ENCODE measurements at regions not wholly inside any gene's neighbourhood (a gene's known extent, or its start where the extent isn't known, plus 50 kb on each side); places are given as distances from the start of the nearest gene placed in this dataset.
"Not testable (repeated sequence)": the region's sequence is repeated elsewhere in the genome, so short reads cannot be mapped to it uniquely, and the experiment has no call there.

- Mint-ChIP-seq H3K27ac (no peak overlapping the region), H3K36me3 (no peaks in the 10 kb centered on the region), H3K4me1 (no peaks in the 10 kb centered on the region), H3K9me3 (peaks cover 0 to 5% (median 2%) of the 10 kb centered on the region in 7 donors), H3K4me3 (no peak overlapping the region), H3K27me3 (no peaks in the 10 kb centered on the region)
- no peak for ATAC-seq (ENCODE audit: low read depth in 2 of 2)
- no peaks in the 10 kb centered on the region for H3K4me1 ChIP-seq (ENCODE audit: control insufficient read depth, insufficient read depth, low read length, poor library complexity, severe bottlenecking)
- H3K4me3 ChIP-seq (ENCODE audit: low read depth, low read length) = no peak overlapping the region
- H3K27ac ChIP-seq (ENCODE audit: insufficient read depth, low read length, poor library complexity, severe bottlenecking) = no peak overlapping the region
- no peak for DNase-seq
- no peaks in the 10 kb centered on the region for H3K9me3 ChIP-seq (ENCODE audit: control insufficient read depth in 2 of 2, low read length in 2 of 2)
- H3K36me3 ChIP-seq (ENCODE audit: control insufficient read depth, insufficient read depth, low read length) = no peaks in the 10 kb centered on the region
- H3K27me3 ChIP-seq (ENCODE audit: control insufficient read depth, insufficient read depth, low read length) = peaks cover 2% of the 10 kb centered on the region
These were observed 907.7 kb downstream of the BRD1 start for GRCh38 chr22:48919851-48920589.

DNA sequence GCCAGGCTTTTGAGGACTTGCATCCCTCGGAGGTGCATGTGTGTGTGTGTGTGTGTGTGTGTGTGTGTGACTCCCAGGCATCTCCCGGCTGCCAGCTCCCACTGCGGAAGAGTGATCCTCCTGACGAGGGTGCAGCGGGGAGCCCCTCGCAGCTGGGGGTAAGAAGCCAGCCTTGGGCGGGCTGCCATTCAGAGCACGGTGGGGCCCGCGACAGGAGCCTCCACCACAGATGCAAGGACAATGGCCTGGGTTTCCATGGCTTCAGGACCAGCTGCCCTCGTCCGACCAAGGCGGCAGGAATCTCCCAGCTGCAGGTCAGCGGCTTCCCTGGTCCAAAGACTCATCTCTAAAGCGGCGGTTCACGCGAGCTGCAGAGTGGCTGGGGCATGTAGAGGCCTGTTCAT, 908.5 kb downstream of the BRD1 start:
- Mint-ChIP-seq H3K36me3 (no peaks in the 10 kb centered on the region), H3K9me3 (peaks cover 0 to 8% (median 3%) of the 10 kb centered on the region in 7 donors), H3K27ac (no peak overlapping the region), H3K27me3 (no peaks in the 10 kb centered on the region), H3K4me3 (no peak overlapping the region), H3K4me1 (peaks cover 0 to 2% (median 0%) of the 10 kb centered on the region in 4 donors)
- Histone ChIP-seq H3K36me3 (ENCODE audit: control insufficient read depth, insufficient read depth, low read length) (no peaks in the 10 kb centered on the region), H3K27me3 (ENCODE audit: control insufficient read depth, insufficient read depth, low read length) (peaks cover 2% of the 10 kb centered on the region), H3K9me3 (ENCODE audit: control insufficient read depth in 2 of 2, low read length in 2 of 2) (no peaks in the 10 kb centered on the region), H3K4me3 (ENCODE audit: low read depth, low read length) (no peak overlapping the region), H3K27ac (ENCODE audit: insufficient read depth, low read length, poor library complexity, severe bottlenecking) (no peak overlapping the region), H3K4me1 (ENCODE audit: control insufficient read depth, insufficient read depth, low read length, poor library complexity, severe bottlenecking) (no peaks in the 10 kb centered on the region)
- DNase-seq = no peak
- no peak for ATAC-seq (ENCODE audit: low read depth in 2 of 2)

GRCh38 chr22:48918585-48919186, 909.0 kb downstream of the BRD1 start:
- H3K4me1 Mint-ChIP-seq = peaks cover 0 to 2% (median 0%) of the 10 kb centered on the region in 4 donors
- no peak overlapping the region for H3K4me3 Mint-ChIP-seq

DNA sequence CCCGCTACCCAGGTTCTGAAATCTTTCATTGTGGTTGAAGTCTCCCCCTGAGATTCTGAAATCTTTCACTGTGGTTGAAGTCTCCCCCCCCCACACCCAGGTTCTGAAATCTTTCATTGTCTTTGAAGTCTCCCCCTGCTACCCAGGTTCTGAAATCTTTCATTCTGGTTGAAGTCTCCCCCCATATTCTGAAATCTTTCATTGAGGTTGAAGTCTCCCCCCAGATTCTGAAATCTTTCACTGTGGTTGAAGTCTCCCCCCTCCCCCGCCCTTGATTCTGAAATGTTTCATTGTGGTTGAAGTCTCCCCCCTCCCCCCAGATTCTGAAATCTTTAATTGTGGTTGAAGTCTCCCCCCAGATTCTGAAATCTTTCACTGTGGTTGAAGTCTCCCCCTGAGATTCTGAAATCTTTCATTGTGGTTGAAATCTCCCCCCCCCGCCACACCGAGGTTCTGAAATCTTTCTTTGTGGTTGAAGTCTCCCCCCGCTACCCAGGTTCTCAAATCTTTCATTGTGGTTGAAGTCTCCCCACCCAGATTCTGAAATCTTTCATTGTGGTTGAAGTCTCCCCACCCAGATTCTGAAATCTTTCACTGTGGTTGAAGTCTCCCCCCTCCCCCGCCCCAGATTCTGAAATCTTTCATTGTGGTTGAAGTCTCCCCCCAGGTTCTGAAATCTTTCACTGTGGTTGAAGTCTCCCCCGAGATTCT, 915.2 kb downstream of the BRD1 start:
- peaks cover 0 to 25% (median 6%) of the 10 kb centered on the region in 4 donors for H3K4me1 Mint-ChIP-seq
- H3K9me3 Mint-ChIP-seq; H3K4me3 ChIP-seq (ENCODE audit: low read depth, low read length); H3K36me3 ChIP-seq (ENCODE audit: control insufficient read depth, insufficient read depth, low read length); H3K27me3 ChIP-seq (ENCODE audit: control insufficient read depth, insufficient read depth, low read length); H3K27me3 Mint-ChIP-seq; H3K4me1 ChIP-seq (ENCODE audit: control insufficient read depth, insufficient read depth, low read length, poor library complexity, severe bottlenecking); H3K27ac Mint-ChIP-seq; H3K36me3 Mint-ChIP-seq; H3K9me3 ChIP-seq (ENCODE audit: control insufficient read depth in 2 of 2, low read length in 2 of 2); ATAC-seq (ENCODE audit: low read depth in 2 of 2); H3K27ac ChIP-seq (ENCODE audit: insufficient read depth, low read length, poor library complexity, severe bottlenecking): not testable (repeated sequence)
- peak in 1 of 3 donors; percentile 2 for DNase-seq
- H3K4me3 Mint-ChIP-seq = peak overlapping the region in 1 of 4 donors; percentile 18

More at GRCh38 chr22:48918585-48919186, 909.0 kb downstream of the BRD1 start:
- no peak overlapping the region for H3K4me3 ChIP-seq (ENCODE audit: low read depth, low read length)
- H3K9me3 ChIP-seq (ENCODE audit: control insufficient read depth in 2 of 2, low read length in 2 of 2) = no peaks in the 10 kb centered on the region
- no peaks in the 10 kb centered on the region for H3K36me3 Mint-ChIP-seq
- H3K9me3 Mint-ChIP-seq = peaks cover 0 to 8% (median 3%) of the 10 kb centered on the region in 7 donors
- no peaks in the 10 kb centered on the region for H3K4me1 ChIP-seq (ENCODE audit: control insufficient read depth, insufficient read depth, low read length, poor library complexity, severe bottlenecking)
- no peaks in the 10 kb centered on the region for H3K36me3 ChIP-seq (ENCODE audit: control insufficient read depth, insufficient read depth, low read length)
- no peak for ATAC-seq (ENCODE audit: low read depth in 2 of 2)
- H3K27ac ChIP-seq (ENCODE audit: insufficient read depth, low read length, poor library complexity, severe bottlenecking) = no peak overlapping the region
- no peak for DNase-seq
- no peaks in the 10 kb centered on the region for H3K27me3 Mint-ChIP-seq
- H3K27ac Mint-ChIP-seq = no peak overlapping the region
- H3K27me3 ChIP-seq (ENCODE audit: control insufficient read depth, insufficient read depth, low read length) = peaks cover 2% of the 10 kb centered on the region

DNA sequence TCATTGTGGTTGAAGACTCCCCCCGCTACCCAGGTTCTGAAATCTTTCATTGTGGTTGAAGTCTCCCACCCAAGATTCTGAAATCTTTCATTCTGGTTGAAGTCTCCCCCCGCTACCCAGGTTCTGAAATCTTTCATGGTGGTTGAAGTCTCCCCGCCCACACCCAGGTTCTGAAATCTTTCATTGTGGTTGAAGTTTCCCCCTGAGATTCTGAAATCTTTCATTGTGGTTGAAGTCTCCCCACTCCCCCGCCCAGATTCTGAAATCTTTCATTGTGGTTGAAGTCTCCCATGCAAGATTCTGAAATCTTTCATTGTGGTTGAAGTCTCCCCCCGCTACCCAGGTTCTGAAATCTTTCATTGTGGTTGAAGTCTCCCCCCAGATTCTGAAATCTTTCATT, 916.0 kb downstream of the BRD1 start:
- not testable (repeated sequence) for H3K9me3 ChIP-seq (ENCODE audit: control insufficient read depth in 2 of 2, low read length in 2 of 2)

GRCh38 chr22:48911067-48911466, 916.6 kb downstream of the BRD1 start:
- DNase-seq; H3K4me3 Mint-ChIP-seq; H3K9me3 Mint-ChIP-seq; H3K4me1 ChIP-seq (ENCODE audit: control insufficient read depth, insufficient read depth, low read length, poor library complexity, severe bottlenecking); H3K27me3 ChIP-seq (ENCODE audit: control insufficient read depth, insufficient read depth, low read length); H3K36me3 Mint-ChIP-seq; H3K27me3 Mint-ChIP-seq; H3K27ac Mint-ChIP-seq; H3K27ac ChIP-seq (ENCODE audit: insufficient read depth, low read length, poor library complexity, severe bottlenecking); ATAC-seq (ENCODE audit: low read depth in 2 of 2); H3K4me3 ChIP-seq (ENCODE audit: low read depth, low read length); H3K9me3 ChIP-seq (ENCODE audit: control insufficient read depth in 2 of 2, low read length in 2 of 2); H3K36me3 ChIP-seq (ENCODE audit: control insufficient read depth, insufficient read depth, low read length): not testable (repeated sequence)
- peaks cover 0 to 25% (median 6%) of the 10 kb centered on the region in 4 donors for H3K4me1 Mint-ChIP-seq

More for the DNA sequence above, 916.0 kb downstream of the BRD1 start:
- H3K27me3 ChIP-seq (ENCODE audit: control insufficient read depth, insufficient read depth, low read length); H3K9me3 Mint-ChIP-seq; H3K4me1 ChIP-seq (ENCODE audit: control insufficient read depth, insufficient read depth, low read length, poor library complexity, severe bottlenecking); DNase-seq; H3K4me3 ChIP-seq (ENCODE audit: low read depth, low read length); ATAC-seq (ENCODE audit: low read depth in 2 of 2); H3K27ac ChIP-seq (ENCODE audit: insufficient read depth, low read length, poor library complexity, severe bottlenecking); H3K4me3 Mint-ChIP-seq; H3K27ac Mint-ChIP-seq; H3K36me3 Mint-ChIP-seq; H3K36me3 ChIP-seq (ENCODE audit: control insufficient read depth, insufficient read depth, low read length); H3K27me3 Mint-ChIP-seq: not testable (repeated sequence)
- peaks cover 0 to 25% (median 6%) of the 10 kb centered on the region in 4 donors for H3K4me1 Mint-ChIP-seq

DNA sequence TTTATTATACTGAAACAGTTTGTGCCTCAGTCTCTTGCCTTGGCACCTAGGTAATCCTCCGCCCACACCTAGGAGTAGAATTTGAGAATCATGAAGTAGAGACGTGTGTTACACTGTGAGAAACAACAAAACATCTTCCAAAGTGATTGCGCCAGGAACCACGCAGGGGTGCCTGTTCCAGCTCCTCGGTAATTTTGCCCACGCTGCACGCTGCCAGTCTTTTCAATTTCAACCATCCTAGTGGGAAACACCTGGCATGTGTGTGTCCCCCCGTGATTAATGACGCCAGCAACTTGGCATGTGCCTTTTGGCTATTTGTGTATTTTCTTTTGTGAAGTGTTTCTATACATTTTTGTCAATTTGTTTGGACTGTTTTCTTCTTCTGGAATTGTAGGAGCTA, 919.1 kb downstream of the BRD1 start:
- Mint-ChIP-seq H3K27ac (no peak overlapping the region), H3K27me3 (no peaks in the 10 kb centered on the region), H3K4me3 (no peak overlapping the region), H3K36me3 (no peaks in the 10 kb centered on the region), H3K9me3 (peaks cover 0 to 8% (median 1%) of the 10 kb centered on the region in 7 donors), H3K4me1 (peaks cover 0 to 25% (median 5%) of the 10 kb centered on the region in 4 donors)
- no peak for ATAC-seq (ENCODE audit: low read depth in 2 of 2)
- no peak for DNase-seq
- no peaks in the 10 kb centered on the region for H3K27me3 ChIP-seq (ENCODE audit: control insufficient read depth, insufficient read depth, low read length)
- H3K27ac ChIP-seq (ENCODE audit: insufficient read depth, low read length, poor library complexity, severe bottlenecking) = no peak overlapping the region
- peaks cover 5% of the 10 kb centered on the region for H3K4me1 ChIP-seq (ENCODE audit: control insufficient read depth, insufficient read depth, low read length, poor library complexity, severe bottlenecking)
- H3K36me3 ChIP-seq (ENCODE audit: control insufficient read depth, insufficient read depth, low read length) = no peaks in the 10 kb centered on the region
- no peak overlapping the region for H3K4me3 ChIP-seq (ENCODE audit: low read depth, low read length)
- no peaks in the 10 kb centered on the region for H3K9me3 ChIP-seq (ENCODE audit: control insufficient read depth in 2 of 2, low read length in 2 of 2)
